Ishikawa (cell line): ENCODE measurements at regions not wholly inside any gene's neighbourhood (a gene's known extent, or its start where the extent isn't known, plus 50 kb on each side); places are given as distances from the start of the nearest gene placed in this dataset.

Experiments used
- CEBPB ChIP-seq: IDR thresholded peaks from 2 replicates; pipeline ENCODE4 v1.6.1; 2012
- CREB1 ChIP-seq: IDR thresholded peaks from 2 replicates; pipeline ENCODE4 v1.6.1; 2012; ENCODE audit warnings: low read depth
- EGR1 ChIP-seq: IDR thresholded peaks from 2 replicates; pipeline ENCODE4 v1.6.1; 2012
- EP300 ChIP-seq: IDR thresholded peaks from 2 replicates; pipeline ENCODE4 v1.6.1; 2012; ENCODE audit warnings: borderline replicate concordance
- FOXM1 ChIP-seq: IDR thresholded peaks from 2 replicates; pipeline ENCODE4 v1.6.1; 2012; ENCODE audit warnings: low read depth, borderline replicate concordance
- MAX ChIP-seq: IDR thresholded peaks from 2 replicates; pipeline ENCODE4 v1.6.1; 2012
- NFIC ChIP-seq: IDR thresholded peaks from 2 replicates; pipeline ENCODE4 v1.6.1; 2012
- RAD21 ChIP-seq: IDR thresholded peaks from 2 replicates; pipeline ENCODE4 v1.6.1; 2012; ENCODE audit warnings: low read depth
- REST ChIP-seq: IDR thresholded peaks from 2 replicates; pipeline ENCODE4 v1.6.1; 2012; ENCODE audit warnings: low read depth, mild to moderate bottlenecking
- TAF1 ChIP-seq: IDR thresholded peaks from 2 replicates; pipeline ENCODE4 v1.6.1; 2012; ENCODE audit warnings: low read depth, mild to moderate bottlenecking
- TCF12 ChIP-seq: IDR thresholded peaks from 2 replicates; pipeline ENCODE4 v1.6.1; 2012; ENCODE audit warnings: low read depth
- TEAD4 ChIP-seq: IDR thresholded peaks from 2 replicates; pipeline ENCODE4 v1.6.1; 2012
- USF1 ChIP-seq: IDR thresholded peaks from 2 replicates; pipeline ENCODE4 v1.6.1; 2012
- YY1 ChIP-seq: IDR thresholded peaks from 2 replicates; pipeline ENCODE4 v1.6.1; 2012; ENCODE audit warnings: low read depth
- ZBTB7A ChIP-seq: IDR thresholded peaks from 2 replicates; pipeline ENCODE4 v1.6.1; 2012; ENCODE audit warnings: low read depth

- TF ChIP-seq RAD21: no peak; the same call in 1 of the 2 replicates
- TF ChIP-seq REST: peak; percentile 86
- no peak for TF ChIP-seq FOXM1
- TF ChIP-seq MAX: no peak
- TF ChIP-seq NFIC: no peak
- no peak for TF ChIP-seq ZBTB7A
- no peak for TF ChIP-seq TEAD4
These were observed 1702.9 kb upstream of the B3GALT2 start for GRCh38 chr1:194889310-194889709.

- no peak for TF ChIP-seq EGR1
- TF ChIP-seq CREB1: no peak
- TF ChIP-seq FOXM1: no peak
- TF ChIP-seq TAF1: no peak
- no peak for TF ChIP-seq YY1
- no peak for TF ChIP-seq USF1
- no peak for TF ChIP-seq CEBPB
- no peak for TF ChIP-seq REST
- no peak for TF ChIP-seq MAX
These were observed 1684.4 kb upstream of the B3GALT2 start for GRCh38 chr1:194870860-194871259.

- no peak for TF ChIP-seq TEAD4
- no peak for TF ChIP-seq EP300
- no peak for TF ChIP-seq ZBTB7A
- no peak for TF ChIP-seq EGR1
- TF ChIP-seq TAF1: no peak
- TF ChIP-seq FOXM1: no peak
- no peak for TF ChIP-seq CREB1
- no peak for TF ChIP-seq TCF12
- no peak for TF ChIP-seq CEBPB
- no peak for TF ChIP-seq NFIC
- TF ChIP-seq YY1: no peak
- no peak for TF ChIP-seq USF1
- TF ChIP-seq RAD21: no peak
- TF ChIP-seq MAX: no peak
- no peak for TF ChIP-seq REST
These were observed 1679.7 kb upstream of the B3GALT2 start for GRCh38 chr1:194866153-194866552.

GRCh38 chr1:194865383-194865782, 1679.0 kb upstream of the B3GALT2 start:
- no peak for TF ChIP-seq MAX
- no peak for TF ChIP-seq NFIC
- no peak for TF ChIP-seq YY1
- no peak for TF ChIP-seq TAF1
- TF ChIP-seq CEBPB: no peak
- no peak for TF ChIP-seq RAD21
- no peak for TF ChIP-seq EGR1
- TF ChIP-seq FOXM1: no peak
- TF ChIP-seq EP300: no peak
- no peak for TF ChIP-seq USF1
- no peak for TF ChIP-seq ZBTB7A
- no peak for TF ChIP-seq TCF12
- TF ChIP-seq TEAD4: no peak
- TF ChIP-seq CREB1: no peak
- no peak for TF ChIP-seq REST
